A549 (cell line): ENCODE measurements at regions not wholly inside any gene's neighbourhood (a gene's known extent, or its start where the extent isn't known, plus 50 kb on each side); places are given as distances from the start of the nearest gene placed in this dataset.

Experiments used
- ATAC-seq, 2 experiments: fragments of 200-7000 bp in 1 of 2; fragments of >200 bp in 1 of 2; cut with Nextera tagmentation in 1 of 2; cut with Tn5 transposase in 1 of 2; 3 replicates each; pipeline versions ENCODE4 v1.8.0 to v1.9.1; 2018 to 2020; ENCODE audit warnings: mild to moderate bottlenecking in 1 of 2, moderate library complexity in 1 of 2
- CTCF ChIA-PET: fragments of 300-600 bp; sonication (Branson Sonifier 250); formaldehyde crosslinking; extraction: SDS; loops from one replicate; lab custom pipeline; 2021; ENCODE audit warnings: antibody characterized with exemption, inconsistent platforms; lab: Yijun Ruan, JAX
- POLR2A ChIA-PET: fragments of 350-600 bp; formaldehyde crosslinking; extraction: SDS; loops from one replicate; lab custom pipeline; 2021; ENCODE audit warnings: antibody characterized with exemption, inconsistent platforms; lab: Yijun Ruan, JAX
- DNase-seq, 2 experiments: peaks; one replicate each; pipeline versions ENCODE4 v3.0.0 to v3.0.0-alpha.2; 2011 to 2016; ENCODE audit warnings: low read depth in 1 of 2, low spot score in 1 of 2
- FAIRE-seq: peaks from 2 replicates; lab custom pipeline; 2011; peaks lifted over from hg19 to GRCh38; lab: Jason Lieb, UNC
- H3K27ac ChIP-seq, 2 experiments: fragments of >200 bp; sonication (Bioruptor Twin); formaldehyde crosslinking; 3 replicates each; pipeline ENCODE4 v1.5.1; 2016 to 2017
- H3K4me1 ChIP-seq: fragments of >200 bp; sonication (Bioruptor Twin); formaldehyde crosslinking; 3 replicates; pipeline ENCODE4 v1.6.1; 2016
- H3K4me2 ChIP-seq: fragments of >200 bp; sonication (Bioruptor Twin); formaldehyde crosslinking; 3 replicates; pipeline ENCODE4 v1.6.1; 2016
- H3K4me3 ChIP-seq: fragments of >200 bp; sonication (Bioruptor Twin); formaldehyde crosslinking; 3 replicates; pipeline ENCODE4 v1.5.1; 2016
- H3K9me3 ChIP-seq: fragments of >200 bp; sonication (Bioruptor Twin); formaldehyde crosslinking; 3 replicates; pipeline ENCODE4 v1.6.1; 2016
- CBX2 ChIP-seq: fragments of 200-600 bp; sonication (generic); IDR thresholded peaks from 2 replicates; pipeline ENCODE4 v1.6.1; 2016; ENCODE audit warnings: low read depth, mild to moderate bottlenecking, borderline replicate concordance
- CEBPB ChIP-seq, 2 experiments: fragments of >200 bp in 1 of 2; sonication (Bioruptor Twin) in 1 of 2; formaldehyde crosslinking in 1 of 2; IDR thresholded peaks; 2 replicates each; pipeline ENCODE4 v1.6.1; 2012 to 2016
- CHD2 ChIP-seq: fragments of 150-350 bp; IDR thresholded peaks from 2 replicates; pipeline ENCODE4 v1.6.1; 2014; ENCODE audit warnings: low read length; ENCODE audit not compliant: partially characterized antibody
- FOSL2 ChIP-seq, 2 experiments: fragments of 450-650 bp in 1 of 2; fragments of >200 bp in 1 of 2; sonication (Bioruptor Twin) in 1 of 2; formaldehyde crosslinking; IDR thresholded peaks; 2 replicates each; pipeline versions ENCODE4 v1.5.0 to v1.6.1; 2016 to 2020; ENCODE audit warnings: mild to moderate bottlenecking in 1 of 2, moderate library complexity in 1 of 2
- GATA3 ChIP-seq: IDR thresholded peaks from 2 replicates; pipeline ENCODE4 v1.6.1; 2012; ENCODE audit warnings: borderline replicate concordance
- HEYL ChIP-seq: fragments of 250-450 bp; sonication (Bioruptor Pico); IDR thresholded peaks from 2 replicates; pipeline ENCODE4 v1.8.0; 2021; ENCODE audit warnings: mild to moderate bottlenecking, moderate library complexity
- HOXB13 ChIP-seq: fragments of 250-450 bp; sonication (Bioruptor Pico); IDR thresholded peaks from 2 replicates; pipeline ENCODE4 v1.5.0; 2020; ENCODE audit warnings: low read depth, mild to moderate bottlenecking, moderate library complexity
- NFE2L2 ChIP-seq: fragments of 150-350 bp; conservative IDR thresholded peaks from 2 replicates; pipeline ENCODE4 v1.6.1; 2014; ENCODE audit warnings: low read length
- POLR2A ChIP-seq: IDR thresholded peaks from 2 replicates; pipeline ENCODE4 v1.6.1; 2012; ENCODE audit warnings: mild to moderate bottlenecking, low read length
- RFX5 ChIP-seq: fragments of 450-650 bp; IDR thresholded peaks from 2 replicates; pipeline ENCODE4 v1.7.1; 2014; ENCODE audit warnings: antibody characterized with exemption, mild to moderate bottlenecking, moderate library complexity
- ZNF302 ChIP-seq: fragments of 250-450 bp; sonication (Bioruptor Pico); IDR thresholded peaks from 2 replicates; pipeline ENCODE4 v1.9.0; 2021; ENCODE audit warnings: inconsistent platforms, mild to moderate bottlenecking, moderate library complexity
- ZSCAN20 ChIP-seq: fragments of 250-450 bp; sonication (Bioruptor Pico); IDR thresholded peaks from 2 replicates; pipeline ENCODE4 v1.8.0; 2022; ENCODE audit warnings: mild to moderate bottlenecking, moderate library complexity
- WGBS: methylation state at CpG from one replicate; pipeline ENCODE4 v1.1.6; 2017; ENCODE audit errors: missing lambda C conversion rate; 5-methylcytosine and 5-hydroxymethylcytosine counted together
- TF ChIP-seq, protein P1 (sequence below): fragments of 200-600 bp; sonication (generic); IDR thresholded peaks from 2 replicates; pipeline ENCODE4 v1.6.1; 2016; ENCODE audit warnings: antibody characterized with exemption, mild to moderate bottlenecking, moderate library complexity
- TF ChIP-seq, protein P2 (sequence below): fragments of >200 bp; sonication (Bioruptor Twin); formaldehyde crosslinking; IDR thresholded peaks from 3 replicates; pipeline ENCODE4 v1.5.1; 2016
- TF ChIP-seq, protein P3 (sequence below): fragments of >200 bp; sonication (Bioruptor Twin); formaldehyde crosslinking; IDR thresholded peaks from 2 replicates; pipeline ENCODE4 v1.6.1; 2016
- TF ChIP-seq, protein P4 (sequence below): IDR thresholded peaks from 2 replicates; pipeline ENCODE4 v1.6.1; 2012
- TF ChIP-seq, protein P5 (sequence below): IDR thresholded peaks from 2 replicates; pipeline ENCODE4 v1.6.1; 2012; ENCODE audit warnings: low read depth, borderline replicate concordance
- TF ChIP-seq, protein P6 (sequence below): fragments of 250-450 bp; sonication (Bioruptor Pico); IDR thresholded peaks from 2 replicates; pipeline ENCODE4 v1.5.0; 2021; ENCODE audit warnings: mild to moderate bottlenecking, moderate library complexity, borderline replicate concordance

DNA sequence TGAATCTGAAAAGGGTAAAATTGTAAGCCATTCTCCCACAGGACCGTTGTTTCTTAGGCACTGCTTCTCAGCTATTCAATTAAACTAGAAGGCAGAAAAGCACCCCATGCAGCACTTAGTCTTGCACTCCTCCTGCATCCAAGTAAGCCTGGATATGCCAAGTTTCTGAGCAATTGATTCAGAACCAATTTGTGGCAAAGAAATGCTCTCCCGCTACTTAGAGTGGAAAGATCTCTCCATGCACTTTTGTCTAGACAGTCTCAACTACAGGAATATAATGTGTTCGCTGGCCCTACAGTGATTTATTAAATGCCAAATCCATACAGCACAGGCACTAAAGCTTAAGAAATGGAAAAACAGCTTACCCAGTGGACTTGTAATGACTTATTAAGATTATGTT lies 338.5 kb downstream of the HACE1 start:
- FAIRE-seq: no peak
- H3K4me3 ChIP-seq: no peak overlapping the region
- ChIA-PET POLR2A (no interaction called here), CTCF (no interaction called here)
- DNase-seq: no peak
- WGBS: 21% methylated on average over 3 of the region's 3 CpGs
- H3K9me3 ChIP-seq: no peaks in the 10 kb centered on the region
- no peaks in the 10 kb centered on the region for H3K4me1 ChIP-seq
- H3K4me2 ChIP-seq: no peak overlapping the region
- TF ChIP-seq NFE2L2 (no peak), GATA3 (no peak), ZNF302 (CRISPR knock-in tag) (no peak), CEBPB (IDR thresholded peaks at IDR 0.05) (no peak), ZSCAN20 (no peak), CBX2 (no peak), HOXB13 (CRISPR knock-in tag) (no peak), CHD2 (no peak)
- TF ChIP-seq, protein P1, sequence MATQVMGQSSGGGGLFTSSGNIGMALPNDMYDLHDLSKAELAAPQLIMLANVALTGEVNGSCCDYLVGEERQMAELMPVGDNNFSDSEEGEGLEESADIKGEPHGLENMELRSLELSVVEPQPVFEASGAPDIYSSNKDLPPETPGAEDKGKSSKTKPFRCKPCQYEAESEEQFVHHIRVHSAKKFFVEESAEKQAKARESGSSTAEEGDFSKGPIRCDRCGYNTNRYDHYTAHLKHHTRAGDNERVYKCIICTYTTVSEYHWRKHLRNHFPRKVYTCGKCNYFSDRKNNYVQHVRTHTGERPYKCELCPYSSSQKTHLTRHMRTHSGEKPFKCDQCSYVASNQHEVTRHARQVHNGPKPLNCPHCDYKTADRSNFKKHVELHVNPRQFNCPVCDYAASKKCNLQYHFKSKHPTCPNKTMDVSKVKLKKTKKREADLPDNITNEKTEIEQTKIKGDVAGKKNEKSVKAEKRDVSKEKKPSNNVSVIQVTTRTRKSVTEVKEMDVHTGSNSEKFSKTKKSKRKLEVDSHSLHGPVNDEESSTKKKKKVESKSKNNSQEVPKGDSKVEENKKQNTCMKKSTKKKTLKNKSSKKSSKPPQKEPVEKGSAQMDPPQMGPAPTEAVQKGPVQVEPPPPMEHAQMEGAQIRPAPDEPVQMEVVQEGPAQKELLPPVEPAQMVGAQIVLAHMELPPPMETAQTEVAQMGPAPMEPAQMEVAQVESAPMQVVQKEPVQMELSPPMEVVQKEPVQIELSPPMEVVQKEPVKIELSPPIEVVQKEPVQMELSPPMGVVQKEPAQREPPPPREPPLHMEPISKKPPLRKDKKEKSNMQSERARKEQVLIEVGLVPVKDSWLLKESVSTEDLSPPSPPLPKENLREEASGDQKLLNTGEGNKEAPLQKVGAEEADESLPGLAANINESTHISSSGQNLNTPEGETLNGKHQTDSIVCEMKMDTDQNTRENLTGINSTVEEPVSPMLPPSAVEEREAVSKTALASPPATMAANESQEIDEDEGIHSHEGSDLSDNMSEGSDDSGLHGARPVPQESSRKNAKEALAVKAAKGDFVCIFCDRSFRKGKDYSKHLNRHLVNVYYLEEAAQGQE: no peak
- TF ChIP-seq, protein P2, sequence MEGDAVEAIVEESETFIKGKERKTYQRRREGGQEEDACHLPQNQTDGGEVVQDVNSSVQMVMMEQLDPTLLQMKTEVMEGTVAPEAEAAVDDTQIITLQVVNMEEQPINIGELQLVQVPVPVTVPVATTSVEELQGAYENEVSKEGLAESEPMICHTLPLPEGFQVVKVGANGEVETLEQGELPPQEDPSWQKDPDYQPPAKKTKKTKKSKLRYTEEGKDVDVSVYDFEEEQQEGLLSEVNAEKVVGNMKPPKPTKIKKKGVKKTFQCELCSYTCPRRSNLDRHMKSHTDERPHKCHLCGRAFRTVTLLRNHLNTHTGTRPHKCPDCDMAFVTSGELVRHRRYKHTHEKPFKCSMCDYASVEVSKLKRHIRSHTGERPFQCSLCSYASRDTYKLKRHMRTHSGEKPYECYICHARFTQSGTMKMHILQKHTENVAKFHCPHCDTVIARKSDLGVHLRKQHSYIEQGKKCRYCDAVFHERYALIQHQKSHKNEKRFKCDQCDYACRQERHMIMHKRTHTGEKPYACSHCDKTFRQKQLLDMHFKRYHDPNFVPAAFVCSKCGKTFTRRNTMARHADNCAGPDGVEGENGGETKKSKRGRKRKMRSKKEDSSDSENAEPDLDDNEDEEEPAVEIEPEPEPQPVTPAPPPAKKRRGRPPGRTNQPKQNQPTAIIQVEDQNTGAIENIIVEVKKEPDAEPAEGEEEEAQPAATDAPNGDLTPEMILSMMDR: no peak
- TF ChIP-seq, protein P3, sequence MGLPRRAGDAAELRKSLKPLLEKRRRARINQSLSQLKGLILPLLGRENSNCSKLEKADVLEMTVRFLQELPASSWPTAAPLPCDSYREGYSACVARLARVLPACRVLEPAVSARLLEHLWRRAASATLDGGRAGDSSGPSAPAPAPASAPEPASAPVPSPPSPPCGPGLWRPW: no peak
- TF ChIP-seq, protein P4, sequence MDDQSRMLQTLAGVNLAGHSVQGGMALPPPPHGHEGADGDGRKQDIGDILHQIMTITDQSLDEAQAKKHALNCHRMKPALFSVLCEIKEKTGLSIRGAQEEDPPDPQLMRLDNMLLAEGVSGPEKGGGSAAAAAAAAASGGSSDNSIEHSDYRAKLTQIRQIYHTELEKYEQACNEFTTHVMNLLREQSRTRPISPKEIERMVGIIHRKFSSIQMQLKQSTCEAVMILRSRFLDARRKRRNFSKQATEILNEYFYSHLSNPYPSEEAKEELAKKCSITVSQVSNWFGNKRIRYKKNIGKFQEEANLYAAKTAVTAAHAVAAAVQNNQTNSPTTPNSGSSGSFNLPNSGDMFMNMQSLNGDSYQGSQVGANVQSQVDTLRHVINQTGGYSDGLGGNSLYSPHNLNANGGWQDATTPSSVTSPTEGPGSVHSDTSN: no peak
- H3K27ac ChIP-seq: no peak overlapping the region
- no peak for ATAC-seq

DNA sequence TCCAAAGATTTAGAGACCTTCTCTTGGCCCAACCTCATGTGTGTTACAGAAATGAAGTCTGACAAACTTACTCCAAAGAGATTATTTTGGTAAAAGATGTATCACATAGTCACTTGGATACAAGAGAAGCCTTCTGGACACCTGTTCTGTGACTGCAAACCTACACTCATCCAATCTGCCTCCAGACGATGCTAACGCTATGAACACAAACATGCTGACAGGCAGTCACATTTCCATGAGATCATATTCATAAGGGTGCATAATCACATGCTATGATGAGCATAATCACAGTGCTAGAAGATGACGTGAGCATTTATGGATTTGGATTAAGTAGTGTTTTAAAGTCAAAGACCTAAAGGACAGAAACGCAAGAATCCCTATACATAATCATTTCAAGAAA lies 340.2 kb downstream of the HACE1 start:
- no peak overlapping the region for H3K4me2 ChIP-seq
- no peak overlapping the region for H3K4me3 ChIP-seq
- WGBS: 54% methylated on average over 4 of the region's 4 CpGs
- POLR2A ChIA-PET: no interaction called here
- no peak for TF ChIP-seq HEYL (CRISPR knock-in tag)
- TF ChIP-seq RFX5: no peak
- TF ChIP-seq POLR2A: no peak
- no peak for TF ChIP-seq FOSL2 (IDR thresholded peaks at IDR 0.05)
- TF ChIP-seq FOSL2 (CRISPR knock-in tag; IDR thresholded peaks at IDR 0.05): no peak
- TF ChIP-seq, protein P5, sequence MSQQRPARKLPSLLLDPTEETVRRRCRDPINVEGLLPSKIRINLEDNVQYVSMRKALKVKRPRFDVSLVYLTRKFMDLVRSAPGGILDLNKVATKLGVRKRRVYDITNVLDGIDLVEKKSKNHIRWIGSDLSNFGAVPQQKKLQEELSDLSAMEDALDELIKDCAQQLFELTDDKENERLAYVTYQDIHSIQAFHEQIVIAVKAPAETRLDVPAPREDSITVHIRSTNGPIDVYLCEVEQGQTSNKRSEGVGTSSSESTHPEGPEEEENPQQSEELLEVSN: no peak
- no peak for TF ChIP-seq CEBPB (IDR thresholded peaks at IDR 0.05)
- TF ChIP-seq, protein P1: no peak
- TF ChIP-seq, protein P6, sequence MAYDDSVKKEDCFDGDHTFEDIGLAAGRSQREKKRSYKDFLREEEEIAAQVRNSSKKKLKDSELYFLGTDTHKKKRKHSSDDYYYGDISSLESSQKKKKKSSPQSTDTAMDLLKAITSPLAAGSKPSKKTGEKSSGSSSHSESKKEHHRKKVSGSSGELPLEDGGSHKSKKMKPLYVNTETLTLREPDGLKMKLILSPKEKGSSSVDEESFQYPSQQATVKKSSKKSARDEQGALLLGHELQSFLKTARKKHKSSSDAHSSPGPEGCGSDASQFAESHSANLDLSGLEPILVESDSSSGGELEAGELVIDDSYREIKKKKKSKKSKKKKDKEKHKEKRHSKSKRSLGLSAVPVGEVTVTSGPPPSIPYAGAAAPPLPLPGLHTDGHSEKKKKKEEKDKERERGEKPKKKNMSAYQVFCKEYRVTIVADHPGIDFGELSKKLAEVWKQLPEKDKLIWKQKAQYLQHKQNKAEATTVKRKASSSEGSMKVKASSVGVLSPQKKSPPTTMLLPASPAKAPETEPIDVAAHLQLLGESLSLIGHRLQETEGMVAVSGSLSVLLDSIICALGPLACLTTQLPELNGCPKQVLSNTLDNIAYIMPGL (CRISPR knock-in tag): no peak
- no peak for TF ChIP-seq CBX2
- TF ChIP-seq, all 56 proteins: peak for 0
- DNase-seq (no peak), ATAC-seq (no peak), FAIRE-seq (no peak)
- Histone ChIP-seq H3K4me1 (no peaks in the 10 kb centered on the region), H3K27ac (no peak overlapping the region), H3K9me3 (no peaks in the 10 kb centered on the region)
- CTCF ChIA-PET: no interaction called here
